ENCODE measurements at regions not wholly inside any gene's neighbourhood (a gene's known extent, or its start where the extent isn't known, plus 50 kb on each side); places are given as distances from the start of the nearest gene placed in this dataset.

- WGBS, 3 donors = 89 to 95% (median 89%) methylated on average over 4 of the region's 4 CpGs
- H3K27ac ChIP-seq = no peak overlapping the region
- DNase-seq = no peak
- H3K27me3 ChIP-seq = no peaks in the 10 kb centered on the region
- intact Hi-C loops (cut with DNase I) = no loop called here
- H3K36me3 ChIP-seq = no peaks in the 10 kb centered on the region
- no peaks in the 10 kb centered on the region for H3K9me3 ChIP-seq
- TF ChIP-seq POLR2A (IDR thresholded peaks at IDR 0.05) = no peak
- no peak for TF ChIP-seq EP300 (IDR thresholded peaks at IDR 0.05)
- no peak for TF ChIP-seq CTCF (IDR thresholded peaks at IDR 0.05)
- H3K4me3 ChIP-seq = no peak overlapping the region
- H3K4me1 ChIP-seq (ENCODE audit: insufficient read depth) = no peaks in the 10 kb centered on the region
These were observed 243.5 kb upstream of the FANCL start for GRCh38 chr2:58484629-58485028.

- no peak for DNase-seq
- no peak for TF ChIP-seq POLR2A (IDR thresholded peaks at IDR 0.05)
- no peak for TF ChIP-seq EP300 (IDR thresholded peaks at IDR 0.05)
- no peak for TF ChIP-seq CTCF (IDR thresholded peaks at IDR 0.05)
- Histone ChIP-seq H3K9me3 (no peaks in the 10 kb centered on the region), H3K27ac (no peak overlapping the region), H3K4me3 (no peak overlapping the region), H3K36me3 (no peaks in the 10 kb centered on the region), H3K27me3 (no peaks in the 10 kb centered on the region), H3K4me1 (ENCODE audit: insufficient read depth) (no peaks in the 10 kb centered on the region)
- 20 to 39% (median 39%) methylated on average over 1 of the region's 1 CpG for WGBS, 3 donors
- intact Hi-C loops (cut with DNase I) = no loop called here
These were observed 243.1 kb upstream of the FANCL start for GRCh38 chr2:58484221-58484620.

GRCh38 chr2:58483307-58483706 lies 242.2 kb upstream of the FANCL start:
- no peaks in the 10 kb centered on the region for H3K27me3 ChIP-seq
- no peak for DNase-seq
- TF ChIP-seq POLR2A (IDR thresholded peaks at IDR 0.05) (no peak), EP300 (IDR thresholded peaks at IDR 0.05) (no peak), CTCF (IDR thresholded peaks at IDR 0.05) (no peak)
- H3K4me1 ChIP-seq (ENCODE audit: insufficient read depth) = no peaks in the 10 kb centered on the region
- no peak overlapping the region for H3K4me3 ChIP-seq
- no peaks in the 10 kb centered on the region for H3K36me3 ChIP-seq
- H3K27ac ChIP-seq = no peak overlapping the region
- 83 to 87% (median 86%) methylated on average over 3 of the region's 3 CpGs for WGBS, 3 donors
- intact Hi-C loops (cut with DNase I) = no loop called here
- H3K9me3 ChIP-seq = no peaks in the 10 kb centered on the region

- Histone ChIP-seq H3K27ac (no peak overlapping the region), H3K27me3 (no peaks in the 10 kb centered on the region), H3K9me3 (no peaks in the 10 kb centered on the region), H3K4me3 (no peak overlapping the region), H3K4me1 (ENCODE audit: insufficient read depth) (no peaks in the 10 kb centered on the region), H3K36me3 (no peaks in the 10 kb centered on the region)
- no peak for TF ChIP-seq CTCF (IDR thresholded peaks at IDR 0.05)
- no peak for TF ChIP-seq EP300 (IDR thresholded peaks at IDR 0.05)
- TF ChIP-seq POLR2A (IDR thresholded peaks at IDR 0.05) = no peak
- DNase-seq = no peak
- 82 to 87% (median 83%) methylated on average over 2 of the region's 2 CpGs for WGBS, 3 donors
- intact Hi-C loops (cut with DNase I) = no loop called here
These were observed 240.5 kb upstream of the FANCL start for GRCh38 chr2:58481670-58482069.

DNA sequence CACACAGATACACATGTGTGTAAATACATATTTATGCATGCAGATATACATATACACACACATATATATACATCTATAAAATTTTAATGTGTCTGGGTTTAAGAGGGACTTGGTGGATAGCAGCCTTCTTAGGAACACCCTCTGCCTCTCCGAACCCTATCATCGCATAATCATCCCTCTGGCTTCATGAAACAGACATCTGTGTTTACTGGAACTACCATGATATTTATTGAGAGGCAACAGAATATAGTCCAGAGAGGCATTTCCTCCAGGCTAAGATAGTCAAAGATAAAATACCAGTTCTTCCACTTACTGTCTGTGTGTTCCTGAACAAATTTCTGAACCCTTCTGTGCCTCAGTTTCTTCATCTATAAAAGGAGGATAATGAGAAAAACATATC lies 239.0 kb upstream of the FANCL start:
- WGBS, 3 donors = 89 to 93% (median 91%) methylated on average over 2 of the region's 2 CpGs
- Histone ChIP-seq H3K4me3 (no peak overlapping the region), H3K27ac (no peak overlapping the region), H3K9me3 (no peaks in the 10 kb centered on the region), H3K36me3 (no peaks in the 10 kb centered on the region), H3K27me3 (no peaks in the 10 kb centered on the region), H3K4me1 (ENCODE audit: insufficient read depth) (no peaks in the 10 kb centered on the region)
- TF ChIP-seq POLR2A (IDR thresholded peaks at IDR 0.05) (no peak), EP300 (IDR thresholded peaks at IDR 0.05) (no peak), CTCF (IDR thresholded peaks at IDR 0.05) (no peak)
- intact Hi-C loops (cut with DNase I) = no loop called here
- DNase-seq = no peak
